ENCODE measurements at regions not wholly inside any gene's neighbourhood (a gene's known extent, or its start where the extent isn't known, plus 50 kb on each side); places are given as distances from the start of the nearest gene placed in this dataset.

DNA sequence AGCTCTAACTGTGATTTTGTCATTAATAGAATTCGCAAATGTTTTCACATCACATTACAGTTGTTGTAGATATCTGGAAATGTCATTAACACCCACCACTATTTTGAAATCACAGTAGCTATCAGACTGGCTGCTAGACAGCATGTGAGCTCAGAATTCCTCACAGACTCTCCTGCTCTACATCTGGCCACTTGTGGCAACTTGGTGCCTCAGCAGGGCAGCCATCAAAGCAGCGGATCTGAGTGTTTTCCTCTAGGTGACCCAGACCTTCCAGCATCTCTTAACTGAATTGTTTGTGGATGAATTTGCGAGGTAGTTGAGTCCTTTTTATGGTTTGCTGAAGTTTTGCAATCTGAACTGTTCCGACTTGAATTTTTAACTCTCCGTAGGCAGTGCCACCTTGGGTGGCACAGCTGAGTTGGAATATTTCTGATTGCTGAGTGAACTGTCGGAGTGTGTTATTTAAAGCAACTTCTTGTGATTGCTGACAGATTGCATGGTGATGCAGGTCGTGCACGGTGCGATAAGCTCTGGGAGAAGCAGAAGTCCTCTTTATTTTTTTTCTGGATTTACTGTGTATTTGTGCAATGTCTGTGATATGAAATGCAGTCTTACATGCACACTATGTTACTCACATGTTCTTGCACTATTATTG is 114.0 kb upstream of the PLET1 start:
- no peak overlapping the region for H3K4me3 ChIP-seq (ENCODE audit: control insufficient read depth, low read depth, low read length)
- no peak for TF ChIP-seq CTCF (conservative IDR thresholded peaks at IDR 0.05; ENCODE audit: control insufficient read depth, insufficient read depth, low read depth, low read length)
- DNase-seq (ENCODE audit: low read depth): no peak

DNA sequence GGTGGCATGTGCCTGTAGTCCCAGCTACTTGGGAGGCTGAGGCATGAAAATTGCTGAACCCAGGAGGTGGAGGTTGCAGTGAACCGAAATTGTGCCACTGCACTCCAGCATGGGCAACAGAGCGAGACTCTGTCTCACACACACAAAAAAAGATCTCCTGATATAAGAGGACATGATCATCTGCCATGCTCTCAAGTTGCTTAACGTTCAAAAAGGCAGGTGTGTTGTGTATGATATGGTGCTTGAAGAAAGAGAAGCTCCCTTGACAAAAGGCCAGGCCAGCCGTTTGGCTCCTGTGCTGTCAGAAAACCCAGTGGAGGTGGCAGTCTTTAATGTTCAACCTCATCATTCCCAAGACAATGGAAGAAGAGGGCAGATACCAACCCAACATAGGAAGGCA is 117.3 kb upstream of the PLET1 start:
- H3K4me3 ChIP-seq (ENCODE audit: control insufficient read depth, low read depth, low read length): no peak overlapping the region
- no peak for DNase-seq (ENCODE audit: low read depth)
- no peak for TF ChIP-seq CTCF (conservative IDR thresholded peaks at IDR 0.05; ENCODE audit: control insufficient read depth, insufficient read depth, low read depth, low read length)

- no peak for DNase-seq (ENCODE audit: low read depth)
- TF ChIP-seq CTCF (conservative IDR thresholded peaks at IDR 0.05; ENCODE audit: control insufficient read depth, insufficient read depth, low read depth, low read length): no peak
Measured at GRCh38 chr11:112380464-112380863, 119.8 kb upstream of the PLET1 start.

DNA sequence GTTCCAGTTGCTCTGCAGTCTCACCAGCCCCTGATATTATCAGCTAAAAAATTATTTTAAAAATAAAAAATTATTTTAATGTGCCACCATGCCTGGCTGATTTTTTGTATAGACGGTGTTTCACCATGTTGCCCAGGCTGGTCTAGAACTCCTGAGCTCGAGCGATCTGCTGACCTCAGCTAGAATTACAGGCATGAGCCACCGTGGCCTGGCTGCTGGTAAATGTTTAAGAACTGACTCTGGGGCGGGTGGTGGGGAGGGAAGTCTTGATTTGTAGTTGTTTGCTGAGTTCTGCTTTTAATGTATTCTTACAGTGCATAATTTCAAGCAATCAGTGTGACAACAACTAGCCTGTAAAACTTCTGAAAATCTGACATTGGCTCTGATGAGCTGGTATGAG is 120.9 kb upstream of the PLET1 start:
- H3K4me3 ChIP-seq (ENCODE audit: control insufficient read depth, low read depth, low read length): no peak overlapping the region
- no peak for TF ChIP-seq CTCF (conservative IDR thresholded peaks at IDR 0.05; ENCODE audit: control insufficient read depth, insufficient read depth, low read depth, low read length)
- DNase-seq (ENCODE audit: low read depth): no peak

More at GRCh38 chr11:112380464-112380863, 119.8 kb upstream of the PLET1 start:
- no peak overlapping the region for H3K4me3 ChIP-seq (ENCODE audit: control insufficient read depth, low read depth, low read length)

- no peak for DNase-seq (ENCODE audit: low read depth)
- TF ChIP-seq CTCF (conservative IDR thresholded peaks at IDR 0.05; ENCODE audit: control insufficient read depth, insufficient read depth, low read depth, low read length): no peak
- H3K4me3 ChIP-seq (ENCODE audit: control insufficient read depth, low read depth, low read length): no peak overlapping the region
Measured at GRCh38 chr11:112382561-112382960, 121.9 kb upstream of the PLET1 start.

- H3K4me3 ChIP-seq (ENCODE audit: control insufficient read depth, low read depth, low read length): no peak overlapping the region
- DNase-seq (ENCODE audit: low read depth): no peak
- TF ChIP-seq CTCF (conservative IDR thresholded peaks at IDR 0.05; ENCODE audit: control insufficient read depth, insufficient read depth, low read depth, low read length): no peak
Measured at GRCh38 chr11:112388496-112388895, 127.8 kb upstream of the PLET1 start.

DNA sequence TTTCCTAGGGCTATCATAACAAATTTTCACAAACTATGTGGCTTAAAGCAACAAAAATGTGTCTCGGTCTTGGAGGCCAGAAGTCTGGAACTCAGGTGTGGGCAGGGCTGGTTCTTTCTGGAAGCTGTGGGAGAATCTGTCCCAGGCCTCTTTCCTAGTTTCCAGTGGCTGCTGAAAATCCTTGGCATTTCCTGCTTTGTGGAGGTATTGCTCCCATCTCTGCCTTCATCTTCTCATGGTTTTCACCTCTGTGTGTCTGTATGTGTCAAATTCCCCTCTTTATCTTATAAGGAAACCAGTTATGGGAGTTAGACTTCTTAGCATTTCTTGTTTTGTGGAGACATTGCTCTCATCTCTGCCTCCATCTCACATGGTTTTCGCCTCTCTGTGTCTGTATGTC is 130.4 kb upstream of the PLET1 start:
- no peak overlapping the region for H3K4me3 ChIP-seq (ENCODE audit: control insufficient read depth, low read depth, low read length)
- TF ChIP-seq CTCF (conservative IDR thresholded peaks at IDR 0.05; ENCODE audit: control insufficient read depth, insufficient read depth, low read depth, low read length): no peak
- no peak for DNase-seq (ENCODE audit: low read depth)
